Stimulated activated CD8-positive, alpha-beta memory T cell treated with anti-CD3 and anti-CD28 coated beads, Interleukin-15, amount 100 ng/mL, for 48 hours (primary cell): ENCODE measurements at regions not wholly inside any gene's neighbourhood (a gene's known extent, or its start where the extent isn't known, plus 50 kb on each side); places are given as distances from the start of the nearest gene placed in this dataset.

Experiments
- DNase-seq, 2 donors: peaks; one replicate each; pipeline ENCODE4 v3.0.0-alpha.2; 2020; ENCODE audit warnings: low read depth in 2 of 2

GRCh38 chr3:117754841-117755240 lies 1045.3 kb downstream of the TUSC7 start:
- DNase-seq = no peak

- no peak for DNase-seq
These were observed 1047.0 kb downstream of the TUSC7 start for GRCh38 chr3:117756563-117756962.

DNA sequence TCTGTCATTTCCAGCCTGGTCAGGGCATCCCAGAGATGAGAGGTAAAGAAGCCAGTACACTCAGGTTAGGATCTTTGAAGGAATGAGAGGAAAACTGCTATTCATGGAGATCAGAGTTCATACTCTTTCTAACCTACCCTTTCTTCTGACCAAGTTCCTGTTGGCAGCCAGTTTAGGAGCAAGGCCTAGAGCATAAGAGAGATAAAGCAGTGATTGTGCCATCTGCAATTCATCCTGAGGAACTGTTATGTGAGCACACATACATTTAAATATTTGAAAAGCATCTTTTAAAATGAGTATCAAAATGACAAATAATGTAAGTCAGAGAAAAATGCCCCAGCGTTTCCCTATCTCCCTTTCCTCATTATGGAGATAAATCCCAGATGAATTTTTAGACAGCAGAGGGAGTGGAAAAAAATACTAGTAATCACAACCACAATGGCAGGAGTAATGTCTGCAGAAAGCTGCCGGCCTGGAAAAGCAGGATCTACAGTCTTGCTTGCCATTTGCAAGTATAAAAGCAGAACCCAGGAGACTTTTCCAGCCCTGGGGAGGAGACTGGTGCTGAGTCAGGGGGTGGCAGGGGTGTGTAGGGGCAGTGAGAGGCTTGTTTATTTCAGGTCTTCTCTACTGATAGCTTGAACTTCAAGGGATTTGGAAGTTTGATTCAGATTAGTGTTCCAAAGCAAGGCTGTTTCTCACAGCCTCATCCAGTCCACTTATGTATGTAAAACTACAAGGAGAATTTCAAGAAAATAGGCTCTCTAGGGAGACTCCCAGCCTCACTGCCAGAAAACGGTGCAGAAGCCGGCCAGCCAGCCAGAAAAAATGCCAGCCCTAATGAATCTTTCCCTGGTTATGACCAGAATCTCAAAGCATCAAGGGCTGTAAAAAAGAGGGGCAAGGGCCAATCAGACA lies 1052.4 kb downstream of the TUSC7 start:
- DNase-seq = no peak

DNA sequence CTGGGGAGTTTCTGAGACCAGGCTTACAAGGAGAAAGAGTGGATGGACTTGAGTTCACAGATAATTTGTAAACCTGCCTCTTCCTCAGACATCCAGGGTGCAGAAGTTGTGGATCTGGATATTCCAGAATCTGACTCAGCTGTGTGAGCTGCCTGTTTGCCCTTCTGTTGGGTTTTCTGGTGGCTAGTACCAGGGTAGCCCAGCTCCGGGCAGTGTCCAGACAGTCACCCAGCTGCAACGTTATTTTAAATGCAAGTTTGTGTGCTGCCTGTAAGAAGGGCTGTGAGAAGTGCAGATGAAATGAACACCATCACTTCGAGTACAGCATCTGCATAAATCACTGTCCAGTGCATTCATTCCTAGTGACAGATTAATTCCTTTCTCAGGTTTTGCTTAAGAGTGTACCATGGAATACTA lies 1053.0 kb downstream of the TUSC7 start:
- DNase-seq = no peak

DNA sequence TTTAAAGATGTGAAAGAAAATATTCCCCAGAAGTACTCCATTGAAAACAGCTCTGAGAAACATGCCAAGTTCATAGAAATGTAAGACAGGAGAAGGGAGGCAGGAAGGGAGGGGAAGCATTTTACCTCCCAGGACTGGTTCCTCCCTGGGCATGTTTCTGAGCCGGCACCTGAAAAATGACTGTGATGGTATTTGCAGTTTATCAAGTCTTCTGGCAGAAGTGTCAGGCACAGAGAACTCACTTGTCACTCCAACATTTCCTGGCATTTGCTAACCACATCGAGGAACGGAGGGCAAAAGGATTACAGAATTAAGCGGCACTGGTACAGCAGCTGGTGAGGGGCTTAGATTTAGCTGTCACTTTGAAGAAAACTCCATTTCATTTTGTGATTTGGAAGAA lies 1054.0 kb downstream of the TUSC7 start:
- no peak for DNase-seq

DNA sequence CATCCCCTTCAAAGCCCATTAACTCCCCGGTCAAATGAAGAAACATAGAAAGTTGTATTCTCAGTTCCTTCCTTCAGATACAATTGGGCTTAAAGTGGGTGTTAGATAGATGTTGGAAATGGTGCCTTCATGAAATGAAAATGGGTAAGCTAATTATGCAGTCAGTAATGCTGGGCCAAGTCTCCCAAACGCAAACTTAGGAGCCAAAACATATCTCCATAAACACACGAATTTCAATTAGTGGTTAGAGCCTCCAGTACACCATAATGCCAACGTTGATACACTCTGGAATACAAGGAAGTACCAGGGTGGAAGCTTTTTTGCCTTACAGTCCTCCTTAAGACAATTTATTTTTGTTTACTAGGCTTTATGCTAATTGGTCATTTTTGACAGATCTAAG lies 1059.0 kb downstream of the TUSC7 start:
- DNase-seq = no peak

DNA sequence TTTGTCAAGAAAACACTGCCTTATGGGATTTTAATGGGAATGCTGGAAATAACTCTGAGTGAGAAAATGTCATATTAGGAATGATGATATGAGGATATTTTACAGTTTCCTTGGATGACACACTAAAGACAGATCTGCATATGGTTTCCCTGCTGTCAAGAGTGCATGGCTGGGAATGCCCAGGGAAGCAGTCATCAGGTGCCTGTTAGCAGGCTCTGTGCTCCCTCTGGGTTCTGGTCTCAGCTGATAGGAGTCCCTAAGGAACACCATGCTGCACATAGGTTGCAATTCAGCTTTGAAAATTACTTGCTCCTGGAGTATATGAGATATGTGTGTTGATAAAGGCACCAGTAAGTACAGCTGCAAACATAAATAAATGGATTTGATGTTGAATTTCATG lies 1064.6 kb downstream of the TUSC7 start:
- no peak for DNase-seq

- DNase-seq = no peak
These were observed 1076.8 kb downstream of the TUSC7 start for GRCh38 chr3:117786349-117786748.

GRCh38 chr3:117788061-117788460 lies 1078.5 kb downstream of the TUSC7 start:
- no peak for DNase-seq

DNA sequence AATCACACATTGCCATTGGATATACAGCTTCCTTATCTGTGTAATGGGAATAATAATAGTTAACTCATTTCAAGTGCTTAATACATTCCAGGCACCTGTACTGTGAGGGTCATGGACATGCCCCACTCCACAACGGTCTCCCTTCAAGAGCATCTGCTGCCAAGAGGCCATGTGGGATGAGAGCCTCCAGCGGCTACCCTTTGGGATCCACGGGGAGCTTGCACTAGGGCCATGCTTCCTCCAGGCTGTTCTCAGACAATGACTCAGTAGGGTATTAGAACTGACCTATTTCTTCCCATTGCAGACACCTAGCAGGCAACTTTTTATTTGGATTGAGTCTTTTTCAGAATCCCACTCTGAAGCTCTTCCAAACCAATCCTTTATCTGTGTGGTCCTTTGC lies 1078.9 kb downstream of the TUSC7 start:
- DNase-seq = no peak

DNA sequence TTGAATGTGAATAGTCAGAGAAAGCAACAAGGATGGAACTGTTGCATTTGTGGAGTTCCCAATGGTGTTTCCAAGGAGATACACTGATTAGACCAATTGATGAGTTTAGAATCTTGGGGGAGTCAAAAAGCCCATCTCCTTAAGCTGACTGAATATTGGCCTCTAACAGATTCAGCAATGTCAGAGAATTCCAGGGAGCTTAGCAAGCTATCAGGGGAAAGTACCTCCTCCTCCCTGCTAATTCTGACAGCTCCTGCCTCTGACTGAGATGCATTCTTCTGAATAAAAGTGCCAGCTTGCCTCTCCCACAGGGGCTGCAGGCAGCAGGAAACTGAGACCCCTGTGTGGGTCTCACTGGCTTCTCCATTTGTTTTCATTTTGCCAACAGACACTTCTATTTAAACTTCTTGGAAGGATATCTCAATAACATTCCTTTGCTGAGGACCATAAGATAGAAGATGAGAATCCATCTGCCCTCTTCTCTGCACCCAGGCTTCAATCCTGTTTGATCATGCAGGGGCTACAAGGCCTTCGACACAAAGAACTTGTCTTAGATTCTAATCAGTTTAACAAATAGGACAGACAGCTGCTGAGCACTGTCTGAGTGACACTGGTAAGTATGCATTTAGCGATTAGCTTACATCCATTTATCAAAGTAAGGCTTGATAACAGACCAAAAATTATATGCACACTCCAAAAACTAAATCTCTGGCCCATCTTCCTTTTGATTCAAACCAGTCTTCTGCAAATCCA lies 1080.8 kb downstream of the TUSC7 start:
- DNase-seq = no peak

DNA sequence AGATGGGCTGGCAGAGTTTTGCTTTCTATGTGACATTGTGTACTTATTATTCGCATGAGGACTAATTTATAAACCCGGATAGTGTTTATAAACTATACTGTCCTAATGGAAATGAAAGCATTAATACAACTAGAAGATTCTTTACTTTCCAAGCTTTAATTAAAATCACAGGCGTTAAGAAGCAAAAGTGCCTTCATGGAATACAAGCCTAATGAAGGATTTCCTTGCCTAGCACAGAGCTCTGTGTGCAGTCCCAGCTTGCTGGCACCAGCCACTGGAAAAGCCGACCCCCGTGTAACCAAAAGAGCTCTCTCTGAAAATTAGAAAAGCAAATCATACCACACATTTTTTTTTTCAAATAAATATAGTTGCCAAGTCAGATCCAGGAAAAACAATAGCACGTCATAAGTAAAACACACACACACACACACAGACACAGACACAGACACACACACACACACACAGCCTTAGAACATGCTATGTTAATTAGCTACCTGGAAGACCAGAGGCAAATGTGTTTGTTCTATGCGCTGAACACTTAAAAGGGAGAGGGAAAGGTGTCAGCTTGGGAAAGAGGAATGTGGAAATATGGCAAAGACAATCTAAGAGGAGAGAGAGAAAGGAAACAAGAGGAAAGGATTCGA lies 1084.2 kb downstream of the TUSC7 start:
- no peak for DNase-seq

DNA sequence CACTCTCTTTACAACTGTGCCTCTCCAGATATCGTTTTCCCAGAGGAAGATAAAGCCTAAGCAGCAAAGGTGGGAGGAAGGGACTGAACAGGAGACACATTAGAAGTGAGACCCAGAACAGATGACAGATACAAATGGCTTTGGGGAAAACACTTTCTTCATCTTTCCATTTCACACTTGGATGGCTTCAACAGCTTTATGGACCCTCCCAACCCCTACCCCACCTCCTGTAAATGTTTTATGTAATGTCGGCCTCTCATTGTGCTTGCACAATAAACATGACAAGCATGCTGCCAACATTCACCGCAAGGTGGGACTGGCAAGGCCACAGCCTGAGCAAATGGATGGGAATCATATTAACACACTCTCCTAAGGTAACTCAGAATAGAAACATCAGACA lies 1088.6 kb downstream of the TUSC7 start:
- DNase-seq = no peak

- no peak for DNase-seq
These were observed 1089.3 kb downstream of the TUSC7 start for GRCh38 chr3:117798687-117799386.

DNA sequence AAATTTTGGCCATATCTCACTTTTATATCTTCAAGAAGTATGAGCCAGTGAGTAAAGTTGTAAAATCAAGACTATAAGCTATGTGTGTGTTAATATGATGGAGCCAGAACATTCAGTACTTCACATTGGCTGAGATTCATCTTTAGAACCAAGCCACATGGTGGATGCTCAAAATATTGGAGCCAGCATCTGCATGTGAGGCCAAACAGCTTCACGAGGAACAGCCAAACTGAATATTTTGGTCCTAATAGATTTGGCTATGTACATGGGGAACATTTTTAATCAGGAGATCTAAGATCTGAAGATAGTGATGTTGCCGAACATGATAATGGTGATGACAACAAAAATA lies 1089.8 kb downstream of the TUSC7 start:
- no peak for DNase-seq

GRCh38 chr3:117801912-117802239 lies 1092.3 kb downstream of the TUSC7 start:
- no peak for DNase-seq

GRCh38 chr3:117809186-117810081 lies 1099.9 kb downstream of the TUSC7 start:
- no peak for DNase-seq

DNA sequence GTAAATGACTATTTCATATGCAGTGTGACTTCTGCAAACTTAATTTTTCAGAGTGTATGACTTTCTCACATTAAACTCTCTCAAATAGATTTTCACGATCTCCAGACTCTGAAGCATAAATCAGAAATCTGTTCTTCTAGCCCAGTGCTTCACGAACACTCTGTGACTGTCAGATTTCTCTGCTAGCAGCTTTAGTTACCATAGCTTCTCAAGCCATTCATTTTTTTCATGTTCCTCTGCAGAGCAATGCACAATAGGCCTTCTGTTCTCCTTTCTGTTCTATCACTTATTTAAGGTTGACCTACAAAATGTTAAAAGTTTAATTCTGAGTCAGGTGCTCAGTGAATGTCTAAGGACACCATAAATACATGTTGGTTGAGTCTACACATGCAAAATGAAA lies 1102.2 kb downstream of the TUSC7 start:
- DNase-seq = no peak

DNA sequence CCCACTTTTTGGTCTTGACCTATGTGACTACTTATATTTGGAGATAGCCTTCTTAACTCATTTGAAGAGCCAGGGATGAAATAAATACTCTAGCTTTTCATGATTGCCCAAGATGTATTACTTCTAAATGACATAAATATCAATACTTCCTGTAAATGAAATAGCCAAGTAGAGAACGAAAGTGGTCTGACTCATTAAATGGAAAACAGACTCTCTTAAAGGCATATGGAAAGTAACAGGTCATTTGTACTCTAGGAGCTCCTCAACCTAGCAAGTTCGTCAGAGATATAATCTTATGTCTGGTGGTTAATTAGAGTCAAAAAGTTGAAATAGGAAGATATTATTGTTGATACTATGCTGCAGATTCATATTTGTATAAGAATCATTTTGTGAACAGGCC lies 1105.4 kb downstream of the TUSC7 start:
- no peak for DNase-seq

DNA sequence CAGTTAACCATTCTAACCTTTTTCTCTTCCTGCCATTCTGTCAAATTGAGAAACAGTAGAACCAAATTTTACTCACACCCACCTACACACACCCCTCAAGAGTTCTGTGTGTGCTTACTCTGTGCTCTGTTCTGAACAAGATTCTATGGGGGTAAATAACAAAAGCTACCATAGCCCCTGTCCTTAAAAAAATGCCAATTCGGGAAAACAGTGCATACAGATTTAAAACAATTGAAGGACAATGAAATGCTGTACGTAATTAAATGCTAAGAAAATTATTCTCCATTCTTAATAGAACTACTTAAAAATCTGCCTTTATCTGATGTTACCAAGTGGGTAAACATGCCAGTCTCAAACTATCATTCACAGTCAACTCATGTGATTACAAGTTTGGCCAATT lies 1107.5 kb downstream of the TUSC7 start:
- DNase-seq = no peak

- no peak for DNase-seq
These were observed 1109.0 kb downstream of the TUSC7 start for GRCh38 chr3:117818592-117818991.
